ENCODE measurements at regions not wholly inside any gene's neighbourhood (a gene's known extent, or its start where the extent isn't known, plus 50 kb on each side); places are given as distances from the start of the nearest gene placed in this dataset.
"Not testable (repeated sequence)": the region's sequence is repeated elsewhere in the genome, so short reads cannot be mapped to it uniquely, and the experiment has no call there.

- FAIRE-seq (no peak), DNase-seq (ENCODE audit: insufficient read length, low spot score) (no peak)
These were observed 118.7 kb upstream of the CCNG1 start for GRCh38 chr5:163318707-163319106.

- FAIRE-seq (no peak), DNase-seq (ENCODE audit: insufficient read length, low spot score) (no peak)
These were observed 115.9 kb upstream of the CCNG1 start for GRCh38 chr5:163321511-163321910.

GRCh38 chr5:163330723-163331668 is 106.4 kb upstream of the CCNG1 start:
- no peak for FAIRE-seq

GRCh38 chr5:163336074-163336473 is 101.3 kb upstream of the CCNG1 start:
- DNase-seq (ENCODE audit: insufficient read length, low spot score); FAIRE-seq: not testable (repeated sequence)

More at GRCh38 chr5:163330723-163331668, 106.4 kb upstream of the CCNG1 start:
- no peak for DNase-seq (ENCODE audit: insufficient read length, low spot score)

- no peak for FAIRE-seq
- DNase-seq (ENCODE audit: insufficient read length, low spot score), result no peak
These were observed 98.2 kb upstream of the CCNG1 start for GRCh38 chr5:163339148-163339547.

GRCh38 chr5:163340378-163340777 is 97.0 kb upstream of the CCNG1 start:
- not testable (repeated sequence) for FAIRE-seq; DNase-seq (ENCODE audit: insufficient read length, low spot score)

- DNase-seq (ENCODE audit: insufficient read length, low spot score) (no peak), FAIRE-seq (no peak)
These were observed 95.1 kb upstream of the CCNG1 start for GRCh38 chr5:163342306-163342705.

GRCh38 chr5:163345216-163345615 is 92.2 kb upstream of the CCNG1 start:
- DNase-seq (ENCODE audit: insufficient read length, low spot score) (no peak), FAIRE-seq (no peak)

GRCh38 chr5:163347671-163348070 is 89.7 kb upstream of the CCNG1 start:
- peak; percentile 40 for DNase-seq (ENCODE audit: insufficient read length, low spot score)
- no peak for FAIRE-seq

GRCh38 chr5:163350083-163350482 is 87.3 kb upstream of the CCNG1 start:
- FAIRE-seq (no peak), DNase-seq (ENCODE audit: insufficient read length, low spot score) (no peak)

GRCh38 chr5:163352531-163352930 is 84.9 kb upstream of the CCNG1 start:
- DNase-seq (ENCODE audit: insufficient read length, low spot score), result no peak

GRCh38 chr5:163355811-163356210 is 81.6 kb upstream of the CCNG1 start:
- DNase-seq (ENCODE audit: insufficient read length, low spot score); FAIRE-seq: not testable (repeated sequence)

More at GRCh38 chr5:163352531-163352930, 84.9 kb upstream of the CCNG1 start:
- FAIRE-seq, result no peak

- no peak for FAIRE-seq
- DNase-seq (ENCODE audit: insufficient read length, low spot score), result no peak
These were observed 79.8 kb upstream of the CCNG1 start for GRCh38 chr5:163357636-163358035.

GRCh38 chr5:163360656-163361055 is 76.7 kb upstream of the CCNG1 start:
- FAIRE-seq (no peak), DNase-seq (ENCODE audit: insufficient read length, low spot score) (no peak)

- DNase-seq (ENCODE audit: insufficient read length, low spot score) (no peak), FAIRE-seq (no peak)
These were observed 75.9 kb upstream of the CCNG1 start for GRCh38 chr5:163361450-163361849.

- FAIRE-seq (no peak), DNase-seq (ENCODE audit: insufficient read length, low spot score) (no peak)
These were observed 74.5 kb upstream of the CCNG1 start for GRCh38 chr5:163362840-163363371.

- no peak for FAIRE-seq
These were observed 74.0 kb upstream of the CCNG1 start for GRCh38 chr5:163363389-163363788.

GRCh38 chr5:163366757-163367156 is 70.6 kb upstream of the CCNG1 start:
- no peak for DNase-seq (ENCODE audit: insufficient read length, low spot score)

More at GRCh38 chr5:163363389-163363788, 74.0 kb upstream of the CCNG1 start:
- DNase-seq (ENCODE audit: insufficient read length, low spot score), result no peak

GRCh38 chr5:163369776-163370385 is 67.5 kb upstream of the CCNG1 start:
- no peak for FAIRE-seq
- DNase-seq (ENCODE audit: insufficient read length, low spot score), result no peak

More at GRCh38 chr5:163366757-163367156, 70.6 kb upstream of the CCNG1 start:
- no peak for FAIRE-seq

GRCh38 chr5:163373436-163374084 is 63.8 kb upstream of the CCNG1 start:
- FAIRE-seq (no peak), DNase-seq (ENCODE audit: insufficient read length, low spot score) (no peak)

- FAIRE-seq, result no peak
- DNase-seq (ENCODE audit: insufficient read length, low spot score), result no peak
These were observed 59.4 kb upstream of the CCNG1 start for GRCh38 chr5:163377982-163378381.

All from HTR-8/SVneo (cell line).